H1 (cell line): ENCODE measurements at regions not wholly inside any gene's neighbourhood (a gene's known extent, or its start where the extent isn't known, plus 50 kb on each side); places are given as distances from the start of the nearest gene placed in this dataset.

ENCODE experiments used
- BACH1 ChIP-seq: IDR thresholded peaks from 2 replicates; pipeline ENCODE4 v1.6.1; 2012; ENCODE audit warnings: low read length, improper control_type of control experiment
- EZH2 ChIP-seq: fragments of 200-600 bp; sonication (generic); IDR thresholded peaks from 2 replicates; pipeline ENCODE4 v1.7.1; 2012; ENCODE audit warnings: low read depth, mild to moderate bottlenecking, moderate library complexity, low read length, inconsistent platforms; ENCODE audit not compliant: severe bottlenecking
- SIN3A ChIP-seq, 2 experiments: IDR thresholded peaks in 1 of 2; conservative IDR thresholded peaks in 1 of 2; 2 replicates each; pipeline ENCODE4 v1.6.1; 2011 to 2012; ENCODE audit warnings: low read length in 2 of 2, improper control_type of control experiment in 1 of 2, low read depth in 1 of 2, mild to moderate bottlenecking in 1 of 2
- TAF1 ChIP-seq: IDR thresholded peaks from 2 replicates; pipeline ENCODE4 v1.6.1; 2011; ENCODE audit warnings: mild to moderate bottlenecking, low read depth, low read length
- USF2 ChIP-seq: IDR thresholded peaks from 2 replicates; pipeline ENCODE4 v1.6.1; 2011; ENCODE audit warnings: low read length, improper control_type of control experiment
- TF ChIP-seq, protein P1 (sequence below), 3 experiments: IDR thresholded peaks; 1 replicate in 2 of 3; 2 replicates in 1 of 3; pipeline versions ENCODE4 v1.5.1 to v1.6.1; 2011; ENCODE audit warnings: low read length in 3 of 3, mild to moderate bottlenecking in 3 of 3, inconsistent platforms in 2 of 3, low read depth in 1 of 3, moderate library complexity in 1 of 3; ENCODE audit not compliant: insufficient read depth in 1 of 3; ENCODE audit errors: control extremely low read depth in 1 of 3

- TF ChIP-seq EZH2 (no peak), SIN3A (conservative IDR thresholded peaks at IDR 0.05 in 1 of 2, IDR thresholded peaks at IDR 0.05 in 1 of 2; ENCODE audit: low read depth in 1 of 2, low read length in 2 of 2) (no peak), USF2 (no peak), TAF1 (no peak), BACH1 (no peak)
- TF ChIP-seq, protein P1, sequence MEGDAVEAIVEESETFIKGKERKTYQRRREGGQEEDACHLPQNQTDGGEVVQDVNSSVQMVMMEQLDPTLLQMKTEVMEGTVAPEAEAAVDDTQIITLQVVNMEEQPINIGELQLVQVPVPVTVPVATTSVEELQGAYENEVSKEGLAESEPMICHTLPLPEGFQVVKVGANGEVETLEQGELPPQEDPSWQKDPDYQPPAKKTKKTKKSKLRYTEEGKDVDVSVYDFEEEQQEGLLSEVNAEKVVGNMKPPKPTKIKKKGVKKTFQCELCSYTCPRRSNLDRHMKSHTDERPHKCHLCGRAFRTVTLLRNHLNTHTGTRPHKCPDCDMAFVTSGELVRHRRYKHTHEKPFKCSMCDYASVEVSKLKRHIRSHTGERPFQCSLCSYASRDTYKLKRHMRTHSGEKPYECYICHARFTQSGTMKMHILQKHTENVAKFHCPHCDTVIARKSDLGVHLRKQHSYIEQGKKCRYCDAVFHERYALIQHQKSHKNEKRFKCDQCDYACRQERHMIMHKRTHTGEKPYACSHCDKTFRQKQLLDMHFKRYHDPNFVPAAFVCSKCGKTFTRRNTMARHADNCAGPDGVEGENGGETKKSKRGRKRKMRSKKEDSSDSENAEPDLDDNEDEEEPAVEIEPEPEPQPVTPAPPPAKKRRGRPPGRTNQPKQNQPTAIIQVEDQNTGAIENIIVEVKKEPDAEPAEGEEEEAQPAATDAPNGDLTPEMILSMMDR (IDR thresholded peaks at IDR 0.05; ENCODE audit: control extremely low read depth in 1 of 3, insufficient read depth in 1 of 3, low read depth in 1 of 3, low read length in 3 of 3), result no peak
Observed at GRCh38 chr6:23566418-23566817, 559.6 kb upstream of the NRSN1 start.
